Activated naive CD8-positive, alpha-beta T cell treated with anti-CD3 and anti-CD28 coated beads, Interleukin-2, amount 10 ng/mL, durations not matched to agents 7 days and 5 days (primary cell): ENCODE measurements at regions not wholly inside any gene's neighbourhood (a gene's known extent, or its start where the extent isn't known, plus 50 kb on each side); places are given as distances from the start of the nearest gene placed in this dataset.
"Not testable (repeated sequence)": the region's sequence is repeated elsewhere in the genome, so short reads cannot be mapped to it uniquely, and the experiment has no call there.

Experiments used
- ATAC-seq: fragments of 150-1000 bp; cut with Tn5 transposase; one replicate; pipeline ENCODE4 v1.10.0; 2021; ENCODE audit warnings: low read depth, moderate library complexity
- POLR2A ChIA-PET: fragments of 350-600 bp; sonication (Branson Sonifier 250); formaldehyde crosslinking; loops from one replicate; lab custom pipeline; 2021; ENCODE audit warnings: antibody characterized with exemption; lab: Charles Lee
- DNase-seq: peaks from one replicate; pipeline ENCODE4 v3.0.0; 2021
- H3K27ac Mint-ChIP-seq: one replicate; pipeline ENCODE4 v1.8.0; 2022; ENCODE audit warnings: mild to moderate bottlenecking, mixed read lengths
- H3K27me3 Mint-ChIP-seq: one replicate; pipeline ENCODE4 v1.8.0; 2022; ENCODE audit warnings: mild to moderate bottlenecking, moderate library complexity, mixed read lengths
- H3K36me3 Mint-ChIP-seq: one replicate; pipeline ENCODE4 v1.8.0; 2021; ENCODE audit warnings: mild to moderate bottlenecking, mixed read lengths
- H3K4me1 Mint-ChIP-seq: one replicate; pipeline ENCODE4 v1.8.0; 2021; ENCODE audit warnings: mixed read lengths
- H3K4me3 Mint-ChIP-seq: one replicate; pipeline ENCODE4 v1.8.0; 2022; ENCODE audit warnings: mild to moderate bottlenecking, moderate library complexity, mixed read lengths
- H3K9me3 Mint-ChIP-seq: one replicate; pipeline ENCODE4 v1.8.0; 2021; ENCODE audit warnings: mixed read lengths

GRCh38 chr5:162529209-162529608 lies 461.6 kb downstream of the GABRG2 start:
- no peak for ATAC-seq
- Mint-ChIP-seq H3K4me1 (no peaks in the 10 kb centered on the region), H3K36me3 (no peaks in the 10 kb centered on the region), H3K9me3 (peaks cover 6% of the 10 kb centered on the region), H3K4me3 (no peak overlapping the region), H3K27me3 (no peaks in the 10 kb centered on the region), H3K27ac (no peak overlapping the region)
- no peak for DNase-seq
- POLR2A ChIA-PET: no interaction called here

- POLR2A ChIA-PET: no interaction called here
- Mint-ChIP-seq H3K36me3 (no peaks in the 10 kb centered on the region), H3K4me1 (no peaks in the 10 kb centered on the region), H3K4me3 (no peak overlapping the region), H3K9me3 (peaks cover 3% of the 10 kb centered on the region), H3K27ac (no peak overlapping the region), H3K27me3 (no peaks in the 10 kb centered on the region)
- DNase-seq (no peak), ATAC-seq (no peak)
Measured at GRCh38 chr5:162529886-162530285, 462.3 kb downstream of the GABRG2 start.

- ATAC-seq (no peak), DNase-seq (no peak)
- no peaks in the 10 kb centered on the region for H3K4me1 Mint-ChIP-seq
- no peak overlapping the region for H3K4me3 Mint-ChIP-seq
- POLR2A ChIA-PET: no interaction called here
- peaks cover 3% of the 10 kb centered on the region for H3K9me3 Mint-ChIP-seq
- no peaks in the 10 kb centered on the region for H3K36me3 Mint-ChIP-seq
- no peaks in the 10 kb centered on the region for H3K27me3 Mint-ChIP-seq
- no peak overlapping the region for H3K27ac Mint-ChIP-seq
Measured at GRCh38 chr5:162543437-162543836, 475.9 kb downstream of the GABRG2 start.

GRCh38 chr5:162544905-162545304 lies 477.3 kb downstream of the GABRG2 start:
- Mint-ChIP-seq H3K4me3 (no peak overlapping the region), H3K27ac (no peak overlapping the region), H3K9me3 (peaks cover 5% of the 10 kb centered on the region), H3K4me1 (no peaks in the 10 kb centered on the region), H3K27me3 (no peaks in the 10 kb centered on the region), H3K36me3 (no peaks in the 10 kb centered on the region)
- DNase-seq (no peak), ATAC-seq (no peak)
- POLR2A ChIA-PET: no interaction called here

GRCh38 chr5:162550236-162550635 lies 482.7 kb downstream of the GABRG2 start:
- no peak overlapping the region for H3K27ac Mint-ChIP-seq
- no peaks in the 10 kb centered on the region for H3K4me1 Mint-ChIP-seq
- H3K36me3 Mint-ChIP-seq: no peaks in the 10 kb centered on the region
- H3K27me3 Mint-ChIP-seq: no peaks in the 10 kb centered on the region
- DNase-seq: no peak
- H3K4me3 Mint-ChIP-seq: no peak overlapping the region
- POLR2A ChIA-PET: no interaction called here
- H3K9me3 Mint-ChIP-seq: peaks cover 7% of the 10 kb centered on the region
- no peak for ATAC-seq

- Mint-ChIP-seq H3K4me1 (no peaks in the 10 kb centered on the region), H3K27ac (no peak overlapping the region), H3K27me3 (no peaks in the 10 kb centered on the region), H3K4me3 (no peak overlapping the region), H3K36me3 (no peaks in the 10 kb centered on the region), H3K9me3 (peaks cover 2% of the 10 kb centered on the region)
- DNase-seq: no peak
- no peak for ATAC-seq
- POLR2A ChIA-PET: no interaction called here
Measured at GRCh38 chr5:162558120-162558519, 490.5 kb downstream of the GABRG2 start.

- Mint-ChIP-seq H3K4me1 (no peaks in the 10 kb centered on the region), H3K36me3 (no peaks in the 10 kb centered on the region), H3K27ac (no peak overlapping the region), H3K9me3 (peaks cover 3% of the 10 kb centered on the region), H3K4me3 (no peak overlapping the region), H3K27me3 (no peaks in the 10 kb centered on the region)
- DNase-seq: no peak
- POLR2A ChIA-PET: no interaction called here
- ATAC-seq: no peak
Measured at GRCh38 chr5:162567644-162568043, 500.1 kb downstream of the GABRG2 start.

GRCh38 chr5:162573758-162574157 lies 506.2 kb downstream of the GABRG2 start:
- no peak overlapping the region for H3K4me3 Mint-ChIP-seq
- ATAC-seq: no peak
- peaks cover 3% of the 10 kb centered on the region for H3K9me3 Mint-ChIP-seq

GRCh38 chr5:162591724-162592123 lies 524.2 kb downstream of the GABRG2 start:
- Mint-ChIP-seq H3K27me3 (no peaks in the 10 kb centered on the region), H3K36me3 (no peaks in the 10 kb centered on the region), H3K4me3 (no peak overlapping the region), H3K27ac (no peak overlapping the region), H3K4me1 (no peaks in the 10 kb centered on the region), H3K9me3 (no peaks in the 10 kb centered on the region)
- no peak for DNase-seq
- no peak for ATAC-seq
- POLR2A ChIA-PET: no interaction called here

More at GRCh38 chr5:162573758-162574157, 506.2 kb downstream of the GABRG2 start:
- POLR2A ChIA-PET: no interaction called here
- no peaks in the 10 kb centered on the region for H3K4me1 Mint-ChIP-seq
- H3K27me3 Mint-ChIP-seq: no peaks in the 10 kb centered on the region
- H3K27ac Mint-ChIP-seq: no peak overlapping the region
- no peak for DNase-seq
- H3K36me3 Mint-ChIP-seq: no peaks in the 10 kb centered on the region

DNA sequence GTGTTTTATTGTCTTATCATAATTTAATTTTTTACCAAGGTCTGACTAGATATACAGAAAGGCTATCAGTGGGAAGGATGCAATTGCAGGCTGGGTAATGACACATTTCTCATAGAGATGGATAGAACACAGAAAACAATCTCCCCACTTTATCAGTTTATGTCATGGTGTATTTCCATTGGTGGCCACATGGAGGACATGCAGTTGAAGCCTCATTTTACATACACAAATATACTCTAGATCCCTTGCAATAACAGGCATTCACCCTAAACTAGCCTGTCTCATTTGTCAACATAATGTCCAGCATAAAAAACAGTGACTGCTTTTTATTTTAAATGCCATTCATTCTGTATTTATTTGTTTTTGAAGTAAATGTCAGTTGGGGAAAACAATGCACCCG lies 526.3 kb downstream of the GABRG2 start:
- ATAC-seq (no peak), DNase-seq (no peak)
- Mint-ChIP-seq H3K27me3 (no peaks in the 10 kb centered on the region), H3K9me3 (peaks cover 1% of the 10 kb centered on the region), H3K27ac (no peak overlapping the region), H3K4me1 (no peaks in the 10 kb centered on the region), H3K4me3 (no peak overlapping the region), H3K36me3 (no peaks in the 10 kb centered on the region)
- POLR2A ChIA-PET: no interaction called here

- peaks cover 4% of the 10 kb centered on the region for H3K9me3 Mint-ChIP-seq
- POLR2A ChIA-PET: no interaction called here
- no peak overlapping the region for H3K27ac Mint-ChIP-seq
- no peaks in the 10 kb centered on the region for H3K27me3 Mint-ChIP-seq
- H3K4me3 Mint-ChIP-seq: no peak overlapping the region
- H3K4me1 Mint-ChIP-seq: no peaks in the 10 kb centered on the region
- ATAC-seq: no peak
- no peaks in the 10 kb centered on the region for H3K36me3 Mint-ChIP-seq
- no peak for DNase-seq
Measured at GRCh38 chr5:162603443-162604070, 536.0 kb downstream of the GABRG2 start.

DNA sequence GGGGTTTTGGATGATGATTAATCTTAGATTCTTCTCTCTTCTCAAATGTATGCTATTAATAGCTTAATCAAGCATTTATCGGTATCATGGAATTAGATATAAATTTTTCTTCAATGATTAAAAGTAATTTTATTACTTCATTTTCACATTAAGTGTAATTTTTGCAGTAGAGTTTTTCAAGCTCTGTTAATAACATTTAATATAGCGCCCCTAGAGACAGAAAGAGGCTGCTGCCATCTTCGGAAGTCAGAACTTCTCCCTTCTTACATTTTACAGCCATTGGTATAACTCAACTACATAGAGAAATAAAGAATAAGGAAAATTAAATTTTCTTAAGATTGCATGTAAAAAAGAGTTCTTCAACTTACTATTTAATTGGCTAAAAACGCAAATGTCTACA lies 540.3 kb downstream of the GABRG2 start:
- Mint-ChIP-seq H3K4me1 (no peaks in the 10 kb centered on the region), H3K36me3 (no peaks in the 10 kb centered on the region), H3K4me3 (no peak overlapping the region), H3K9me3 (peaks cover 5% of the 10 kb centered on the region), H3K27me3 (no peaks in the 10 kb centered on the region), H3K27ac (no peak overlapping the region)
- ATAC-seq (no peak), DNase-seq (no peak)
- POLR2A ChIA-PET: no interaction called here

GRCh38 chr5:162621726-162622263 lies 554.2 kb downstream of the GABRG2 start:
- POLR2A ChIA-PET, H3K9me3 Mint-ChIP-seq, DNase-seq, H3K27ac Mint-ChIP-seq, H3K36me3 Mint-ChIP-seq, H3K4me3 Mint-ChIP-seq, H3K27me3 Mint-ChIP-seq, ATAC-seq, H3K4me1 Mint-ChIP-seq: not testable (repeated sequence)

- H3K4me3 Mint-ChIP-seq: no peak overlapping the region
- no peaks in the 10 kb centered on the region for H3K4me1 Mint-ChIP-seq
- H3K9me3 Mint-ChIP-seq: peaks cover 12% of the 10 kb centered on the region
- DNase-seq (no peak), ATAC-seq (no peak)
- POLR2A ChIA-PET: no interaction called here
- no peaks in the 10 kb centered on the region for H3K36me3 Mint-ChIP-seq
- H3K27ac Mint-ChIP-seq: no peak overlapping the region
- H3K27me3 Mint-ChIP-seq: no peaks in the 10 kb centered on the region
Measured at GRCh38 chr5:162624110-162624509, 556.5 kb downstream of the GABRG2 start.
